H9 (cell line): ENCODE measurements at regions not wholly inside any gene's neighbourhood (a gene's known extent, or its start where the extent isn't known, plus 50 kb on each side); places are given as distances from the start of the nearest gene placed in this dataset.
A peak's percentile ranks its signal among the peaks of the same experiment; 100 is the strongest.

Experiments
- DNase-seq: peaks from one replicate; pipeline ENCODE4 v3.0.0-alpha.2; 2017
- H2AFZ ChIP-seq: one replicate; pipeline ENCODE4 v1.6.1; 2013; ENCODE audit warnings: mild to moderate bottlenecking, low read length, control low read depth, moderate library complexity
- H2AK5ac ChIP-seq: 2 replicates; pipeline ENCODE4 v1.6.1; 2013; ENCODE audit warnings: low read length, control low read depth, mixed read lengths; ENCODE audit not compliant: insufficient read length
- H2BK120ac ChIP-seq: one replicate; pipeline ENCODE4 v1.6.1; 2013; ENCODE audit warnings: low read depth, mild to moderate bottlenecking, low read length, control low read depth, inconsistent platforms; ENCODE audit not compliant: poor library complexity, severe bottlenecking
- H2BK12ac ChIP-seq: 2 replicates; pipeline ENCODE4 v1.6.1; 2013; ENCODE audit warnings: low read length, control low read depth, mixed read lengths, low read depth; ENCODE audit not compliant: insufficient read length
- H2BK15ac ChIP-seq: 2 replicates; pipeline ENCODE4 v1.6.1; 2013; ENCODE audit warnings: low read depth, low read length, control low read depth
- H2BK20ac ChIP-seq: one replicate; pipeline ENCODE4 v1.6.1; 2013; ENCODE audit warnings: low read depth, mild to moderate bottlenecking, low read length, control low read depth, inconsistent platforms; ENCODE audit not compliant: poor library complexity, severe bottlenecking
- H2BK5ac ChIP-seq: 2 replicates; pipeline ENCODE4 v1.6.1; 2013; ENCODE audit warnings: low read length, control low read depth, mixed read lengths; ENCODE audit not compliant: insufficient read length
- H3K14ac ChIP-seq: 2 replicates; pipeline ENCODE4 v1.6.1; 2013; ENCODE audit warnings: low read length, control low read depth; ENCODE audit not compliant: insufficient read depth
- H3K18ac ChIP-seq: 2 replicates; pipeline ENCODE4 v1.6.1; 2013; ENCODE audit warnings: low read depth, mild to moderate bottlenecking, mixed read lengths, low read length, control low read depth; ENCODE audit not compliant: insufficient read length
- H3K23ac ChIP-seq: 2 replicates; pipeline ENCODE4 v1.6.1; 2013; ENCODE audit warnings: low read length, control low read depth, mixed read lengths, low read depth; ENCODE audit not compliant: insufficient read length
- H3K23me2 ChIP-seq: 2 replicates; pipeline ENCODE4 v1.6.1; 2013; ENCODE audit warnings: low read depth, mild to moderate bottlenecking, mixed read lengths, low read length, control low read depth; ENCODE audit not compliant: insufficient read length, poor library complexity, severe bottlenecking
- H3K27ac ChIP-seq: 2 replicates; pipeline ENCODE4 v1.5.1; 2013; ENCODE audit warnings: low read length, control low read depth, mixed read lengths, low read depth; ENCODE audit not compliant: insufficient read length
- H3K27me3 ChIP-seq: 2 replicates; pipeline ENCODE4 v1.6.1; 2013; ENCODE audit warnings: low read length, control low read depth, inconsistent platforms; ENCODE audit not compliant: insufficient read depth
- H3K4ac ChIP-seq: 2 replicates; pipeline ENCODE4 v1.6.1; 2013; ENCODE audit warnings: low read depth, mild to moderate bottlenecking, control low read depth, inconsistent platforms, low read length, moderate library complexity
- H3K4me1 ChIP-seq: 2 replicates; pipeline ENCODE4 v1.6.1; 2013; ENCODE audit warnings: low read length, control low read depth, inconsistent platforms; ENCODE audit not compliant: insufficient read depth
- H3K4me2 ChIP-seq: 2 replicates; pipeline ENCODE4 v1.6.1; 2013; ENCODE audit warnings: low read length, control low read depth, mixed read lengths; ENCODE audit not compliant: insufficient read length, insufficient read depth
- H3K56ac ChIP-seq: 2 replicates; pipeline ENCODE4 v1.6.1; 2013; ENCODE audit warnings: low read depth, mild to moderate bottlenecking, mixed read lengths, low read length, control low read depth; ENCODE audit not compliant: insufficient read length
- H3K79me1 ChIP-seq: 2 replicates; pipeline ENCODE4 v1.6.1; 2013; ENCODE audit warnings: low read depth, mild to moderate bottlenecking, moderate library complexity, low read length, control low read depth, inconsistent platforms; ENCODE audit not compliant: insufficient read depth, poor library complexity, severe bottlenecking
- H3K79me2 ChIP-seq: 2 replicates; pipeline ENCODE4 v1.6.1; 2013; ENCODE audit warnings: low read length, control low read depth, inconsistent platforms; ENCODE audit not compliant: insufficient read depth
- H3K9ac ChIP-seq: 2 replicates; pipeline ENCODE4 v1.6.1; 2013; ENCODE audit warnings: low read length, control low read depth, mixed read lengths; ENCODE audit not compliant: insufficient read length; ENCODE audit errors: extremely low read depth
- H3K9me3 ChIP-seq: one replicate; pipeline ENCODE4 v1.6.1; 2013; ENCODE audit warnings: low read depth, low read length, inconsistent platforms; ENCODE audit not compliant: control insufficient read depth
- H3T11ph ChIP-seq: one replicate; pipeline ENCODE4 v1.6.1; 2013; ENCODE audit warnings: mild to moderate bottlenecking, low read length, control low read depth, inconsistent platforms
- H4K20me1 ChIP-seq: one replicate; pipeline ENCODE4 v1.6.1; 2013; ENCODE audit not compliant: control insufficient read depth, insufficient read length, insufficient read depth
- H4K5ac ChIP-seq: 2 replicates; pipeline ENCODE4 v1.6.1; 2013; ENCODE audit warnings: low read depth, mild to moderate bottlenecking, mixed read lengths, low read length, control low read depth; ENCODE audit not compliant: insufficient read length
- H4K8ac ChIP-seq: replicated peaks from 2 replicates; pipeline ENCODE4 v1.6.1; 2013; ENCODE audit warnings: low read length, control low read depth, mixed read lengths, low read depth; ENCODE audit not compliant: insufficient read length
- H4K91ac ChIP-seq: 2 replicates; pipeline ENCODE4 v1.6.1; 2013; ENCODE audit warnings: low read depth, mild to moderate bottlenecking, moderate library complexity, mixed read lengths, low read length, control low read depth; ENCODE audit not compliant: insufficient read length
- H3K27ac Mint-ChIP-seq, 3 experiments: 2 replicates in 2 of 3; 3 replicates in 1 of 3; pipeline ENCODE4 v1.8.0; 2020 to 2021; ENCODE audit warnings: mixed read lengths in 3 of 3, mild to moderate bottlenecking in 1 of 3, moderate library complexity in 1 of 3
- H3K27me3 Mint-ChIP-seq: 2 replicates; pipeline ENCODE4 v1.8.0; 2021; ENCODE audit warnings: low read depth, mild to moderate bottlenecking, moderate library complexity, mixed read lengths
- H3K36me3 Mint-ChIP-seq, 3 experiments: 2 replicates in 2 of 3; 3 replicates in 1 of 3; pipeline ENCODE4 v1.8.0; 2020 to 2021; ENCODE audit warnings: low read depth in 3 of 3, mixed read lengths in 3 of 3; ENCODE audit not compliant: insufficient read depth in 1 of 3
- H3K4me1 Mint-ChIP-seq, 2 experiments: 2 replicates each; pipeline ENCODE4 v1.8.0; 2020; ENCODE audit warnings: mixed read lengths in 2 of 2
- H3K4me3 Mint-ChIP-seq, 2 experiments: 2 replicates in 1 of 2; 3 replicates in 1 of 2; pipeline ENCODE4 v1.8.0; 2020 to 2021; ENCODE audit warnings: mild to moderate bottlenecking in 2 of 2, mixed read lengths in 2 of 2, moderate library complexity in 1 of 2
- H3K9me3 Mint-ChIP-seq, 2 experiments: 2 replicates in 1 of 2; 3 replicates in 1 of 2; pipeline ENCODE4 v1.8.0; 2020; ENCODE audit warnings: mild to moderate bottlenecking in 2 of 2, mixed read lengths in 2 of 2, moderate library complexity in 1 of 2
- WGBS: extraction: QIAGEN DNeasy Blood & Tissue Kit; methylation state at CpG from one replicate; pipeline ENCODE4 v1.1.7; 2013; ENCODE audit warnings: missing lambda C conversion rate, low lambda C conversion rate, mixed read lengths; ENCODE audit not compliant: insufficient read length; ENCODE audit errors: extremely low coverage; 5-methylcytosine and 5-hydroxymethylcytosine counted together
- TF ChIP-seq, protein P1 (sequence below): fragments of 200-600 bp; sonication (generic); conservative IDR thresholded peaks from 3 replicates; pipeline ENCODE4 v1.8.0; 2021; ENCODE audit warnings: antibody characterized with exemption, mild to moderate bottlenecking

DNA sequence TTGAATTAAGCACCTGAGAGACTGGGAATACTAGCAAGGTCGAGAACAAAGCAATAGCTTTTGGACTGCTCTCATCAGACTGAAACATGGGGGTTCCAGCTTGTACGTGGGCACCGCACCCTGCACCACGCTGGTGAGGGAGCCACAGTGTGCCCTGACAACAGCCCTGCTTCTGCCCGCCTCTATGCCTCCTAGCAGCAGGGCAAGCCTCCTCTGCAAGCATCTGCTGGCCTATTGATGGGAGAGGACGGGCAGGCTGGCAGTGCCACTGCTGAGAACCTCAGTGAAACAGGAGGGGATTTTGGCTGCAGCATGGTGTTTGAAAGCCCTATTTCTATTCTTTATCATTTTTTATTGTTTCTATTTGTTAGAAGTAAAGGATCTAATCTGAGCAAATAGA, 146.1 kb upstream of the OTOS start:
- no peak overlapping the region for H3K27ac ChIP-seq
- H3K23ac ChIP-seq: no peak overlapping the region
- no peak overlapping the region for H3T11ph ChIP-seq
- no peaks in the 10 kb centered on the region for H3K9me3 ChIP-seq
- H3K4me2 ChIP-seq: no peak overlapping the region
- H3K4me1 ChIP-seq: no peaks in the 10 kb centered on the region; the same call in 1 of the 2 replicates
- H4K5ac ChIP-seq: peak overlapping the region; percentile 68
- no peak overlapping the region; the same call in 1 of the 2 replicates for H3K14ac ChIP-seq
- no peaks in the 10 kb centered on the region for H3K79me1 ChIP-seq
- no peaks in the 10 kb centered on the region for H3K36me3 Mint-ChIP-seq
- no peak overlapping the region for H2BK15ac ChIP-seq
- TF ChIP-seq, protein P1, sequence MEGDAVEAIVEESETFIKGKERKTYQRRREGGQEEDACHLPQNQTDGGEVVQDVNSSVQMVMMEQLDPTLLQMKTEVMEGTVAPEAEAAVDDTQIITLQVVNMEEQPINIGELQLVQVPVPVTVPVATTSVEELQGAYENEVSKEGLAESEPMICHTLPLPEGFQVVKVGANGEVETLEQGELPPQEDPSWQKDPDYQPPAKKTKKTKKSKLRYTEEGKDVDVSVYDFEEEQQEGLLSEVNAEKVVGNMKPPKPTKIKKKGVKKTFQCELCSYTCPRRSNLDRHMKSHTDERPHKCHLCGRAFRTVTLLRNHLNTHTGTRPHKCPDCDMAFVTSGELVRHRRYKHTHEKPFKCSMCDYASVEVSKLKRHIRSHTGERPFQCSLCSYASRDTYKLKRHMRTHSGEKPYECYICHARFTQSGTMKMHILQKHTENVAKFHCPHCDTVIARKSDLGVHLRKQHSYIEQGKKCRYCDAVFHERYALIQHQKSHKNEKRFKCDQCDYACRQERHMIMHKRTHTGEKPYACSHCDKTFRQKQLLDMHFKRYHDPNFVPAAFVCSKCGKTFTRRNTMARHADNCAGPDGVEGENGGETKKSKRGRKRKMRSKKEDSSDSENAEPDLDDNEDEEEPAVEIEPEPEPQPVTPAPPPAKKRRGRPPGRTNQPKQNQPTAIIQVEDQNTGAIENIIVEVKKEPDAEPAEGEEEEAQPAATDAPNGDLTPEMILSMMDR: no peak
- H3K4ac ChIP-seq: no peak overlapping the region
- no peak overlapping the region for H3K9ac ChIP-seq
- no CpG with 5 or more reads among the region's 6 CpGs for WGBS
- no peak overlapping the region for H3K18ac ChIP-seq
- H2BK20ac ChIP-seq: no peak overlapping the region
- H3K23me2 ChIP-seq: no peaks in the 10 kb centered on the region
- peaks cover 22% of the 10 kb centered on the region for H3K27me3 Mint-ChIP-seq
- no peak overlapping the region for H2BK120ac ChIP-seq
- H3K4me3 Mint-ChIP-seq: no peak overlapping the region; a peak in 1 of 5 replicates
- no peak overlapping the region for H3K56ac ChIP-seq
- DNase-seq: no peak
- H2BK12ac ChIP-seq: no peak overlapping the region
- H3K4me1 Mint-ChIP-seq: peaks cover 10% of the 10 kb centered on the region in 2 experiments
- H4K91ac ChIP-seq: no peak overlapping the region
- H3K27ac Mint-ChIP-seq: peak overlapping the region in 1 of 3 experiments; percentile 85; a peak in 1 of 7 replicates
- no peak overlapping the region for H4K8ac ChIP-seq
- no peaks in the 10 kb centered on the region for H4K20me1 ChIP-seq
- peaks cover under 1 to 3% of the 10 kb centered on the region in 2 experiments; a peak in 3 of 5 replicates for H3K9me3 Mint-ChIP-seq
- no peaks in the 10 kb centered on the region for H3K27me3 ChIP-seq
- no peak overlapping the region for H2BK5ac ChIP-seq
- no peak overlapping the region for H2AK5ac ChIP-seq
- no peak overlapping the region for H2AFZ ChIP-seq
- H3K79me2 ChIP-seq: no peaks in the 10 kb centered on the region
